NCI-H146 (cell line): ENCODE measurements at regions not wholly inside any gene's neighbourhood (a gene's known extent, or its start where the extent isn't known, plus 50 kb on each side); places are given as distances from the start of the nearest gene placed in this dataset.
A peak's percentile ranks its signal among the peaks of the same experiment; 100 is the strongest.
"Not testable (repeated sequence)": the region's sequence is repeated elsewhere in the genome, so short reads cannot be mapped to it uniquely, and the experiment has no call there.

ENCODE experiments used
- DNase-seq: peaks from one replicate; lab custom pipeline; 2025; lab: John Stamatoyannopoulos, UW

DNA sequence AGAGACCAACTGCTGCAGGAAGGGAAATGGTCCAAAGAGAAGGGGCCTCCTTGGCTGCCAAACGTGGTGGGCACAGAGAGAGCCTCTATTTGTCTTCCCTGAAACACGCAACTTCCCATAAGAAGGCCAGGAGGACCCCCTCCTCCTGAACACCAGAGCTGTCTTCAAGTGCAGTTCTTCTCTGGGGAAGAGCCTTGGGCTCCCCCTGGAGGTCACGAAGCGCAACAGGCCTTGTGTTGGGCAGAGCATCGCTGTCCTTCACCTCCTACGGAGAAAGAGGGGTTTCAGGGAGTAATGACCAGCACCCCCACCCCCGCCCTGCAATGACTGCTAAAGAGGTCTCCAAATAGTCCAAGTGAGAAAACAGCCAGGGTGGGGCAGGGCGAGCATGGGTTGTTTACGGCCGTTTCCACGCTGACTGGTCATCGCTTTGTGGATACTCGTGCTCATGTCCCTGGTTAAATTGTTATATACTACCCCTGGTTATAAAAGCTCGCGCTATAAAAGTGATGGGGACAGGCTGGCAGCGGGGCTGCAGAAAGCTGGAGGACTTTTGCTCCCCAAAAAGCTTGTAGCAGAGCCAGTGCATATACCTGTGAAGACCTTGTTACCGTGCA is 397.5 kb upstream of the ATP10A start:
- peak; percentile 19 for DNase-seq

DNA sequence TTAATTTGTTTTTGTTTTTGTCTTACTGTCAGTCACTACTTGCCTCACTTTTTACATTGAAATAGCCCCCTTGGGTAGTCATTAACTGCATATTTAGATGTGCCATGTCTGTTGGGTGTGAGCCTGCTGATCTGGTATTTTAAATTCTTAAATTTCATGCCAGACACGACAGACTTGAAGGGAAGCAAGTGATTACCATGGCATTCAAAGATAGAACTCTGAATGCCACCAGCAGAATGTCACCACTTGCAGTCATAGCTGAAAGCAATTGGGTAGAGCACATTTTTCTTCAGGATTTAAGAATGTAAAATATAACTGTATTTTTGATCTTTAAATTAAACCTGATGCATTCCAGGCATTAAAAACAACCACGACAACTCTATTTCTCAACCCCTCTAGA is 396.5 kb upstream of the ATP10A start:
- DNase-seq = no peak

DNA sequence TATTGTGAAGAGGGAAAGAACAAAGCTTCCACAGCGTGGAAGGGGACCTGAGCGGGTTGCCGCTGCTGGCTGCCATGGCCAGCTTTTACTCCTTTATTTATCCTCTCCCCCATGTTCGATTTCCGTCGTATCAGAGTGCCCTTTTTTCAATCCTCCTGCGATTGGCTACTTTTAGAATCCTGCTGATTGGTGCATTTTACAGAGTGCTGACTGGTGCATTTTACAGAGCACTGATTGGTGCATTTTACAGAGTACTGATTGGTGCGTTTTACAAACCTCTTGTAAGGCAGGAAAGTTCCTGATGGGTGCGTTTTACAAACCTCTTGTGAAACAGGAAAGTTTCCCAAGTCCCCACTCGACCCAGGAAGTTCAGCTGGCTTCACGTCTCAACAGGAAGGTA is 381.7 kb upstream of the ATP10A start:
- DNase-seq = not testable (repeated sequence)

DNA sequence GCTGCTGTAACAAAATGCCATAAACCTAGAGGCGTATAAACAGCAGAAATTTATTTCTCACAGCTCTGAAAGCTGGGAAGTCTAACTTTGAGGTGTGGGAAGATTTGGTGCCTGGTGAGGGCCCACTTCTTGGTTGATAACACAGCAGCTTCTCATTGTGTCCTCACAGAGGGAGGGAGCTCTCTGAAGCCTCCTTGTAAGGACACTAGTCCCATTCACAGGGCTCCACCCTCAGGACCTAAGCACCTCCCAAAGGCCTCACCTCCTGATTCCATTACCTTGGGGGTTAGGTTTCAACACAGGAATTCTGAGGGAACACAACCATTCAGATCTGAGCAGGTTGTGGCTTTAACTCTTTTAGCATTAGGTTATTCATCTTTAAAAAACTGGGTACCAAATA is 380.3 kb upstream of the ATP10A start:
- DNase-seq = no peak

DNA sequence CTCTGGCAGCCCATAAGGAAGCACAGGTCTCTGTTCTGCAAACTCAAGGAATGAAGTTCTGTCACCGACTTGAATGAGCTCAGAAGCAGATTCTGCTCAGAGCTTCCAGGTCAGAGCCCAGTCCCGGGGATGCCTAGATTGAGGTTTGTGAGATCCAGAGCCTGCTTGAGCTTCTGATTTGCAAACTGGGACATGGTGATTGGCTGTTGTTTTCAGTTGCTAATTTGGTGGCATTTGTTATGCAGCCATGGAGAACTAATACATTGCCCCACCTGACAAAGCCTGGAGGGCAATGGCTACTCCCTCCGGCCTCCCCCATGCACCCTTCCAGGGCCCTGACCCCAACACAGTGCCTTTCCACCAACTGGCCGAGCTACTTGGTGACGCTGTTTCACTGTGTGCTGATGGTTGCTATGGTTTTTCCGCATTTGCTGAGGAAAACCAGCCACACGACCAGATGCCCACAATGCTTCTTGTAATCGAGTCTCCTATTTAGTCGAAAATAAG is 379.5 kb upstream of the ATP10A start:
- DNase-seq = no peak

DNA sequence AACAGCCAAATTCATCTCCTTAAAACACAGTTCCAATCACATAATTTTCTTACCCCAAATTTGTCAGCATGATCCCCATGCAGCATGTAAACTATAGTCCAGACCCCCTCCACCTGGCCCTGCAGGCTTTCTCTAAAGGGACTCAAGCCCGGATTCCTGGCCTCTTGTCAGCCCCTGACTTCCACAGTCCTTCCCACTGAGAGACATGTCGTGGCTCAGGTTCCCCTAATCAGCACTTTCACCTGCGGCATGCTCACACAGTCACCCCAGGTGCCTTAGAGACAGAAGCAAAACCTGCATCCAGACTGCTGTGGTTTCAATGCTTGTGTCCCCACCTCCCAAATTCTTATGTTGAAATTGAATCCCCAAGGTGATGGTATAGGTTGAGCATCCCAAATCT is 372.7 kb upstream of the ATP10A start:
- DNase-seq = no peak

DNA sequence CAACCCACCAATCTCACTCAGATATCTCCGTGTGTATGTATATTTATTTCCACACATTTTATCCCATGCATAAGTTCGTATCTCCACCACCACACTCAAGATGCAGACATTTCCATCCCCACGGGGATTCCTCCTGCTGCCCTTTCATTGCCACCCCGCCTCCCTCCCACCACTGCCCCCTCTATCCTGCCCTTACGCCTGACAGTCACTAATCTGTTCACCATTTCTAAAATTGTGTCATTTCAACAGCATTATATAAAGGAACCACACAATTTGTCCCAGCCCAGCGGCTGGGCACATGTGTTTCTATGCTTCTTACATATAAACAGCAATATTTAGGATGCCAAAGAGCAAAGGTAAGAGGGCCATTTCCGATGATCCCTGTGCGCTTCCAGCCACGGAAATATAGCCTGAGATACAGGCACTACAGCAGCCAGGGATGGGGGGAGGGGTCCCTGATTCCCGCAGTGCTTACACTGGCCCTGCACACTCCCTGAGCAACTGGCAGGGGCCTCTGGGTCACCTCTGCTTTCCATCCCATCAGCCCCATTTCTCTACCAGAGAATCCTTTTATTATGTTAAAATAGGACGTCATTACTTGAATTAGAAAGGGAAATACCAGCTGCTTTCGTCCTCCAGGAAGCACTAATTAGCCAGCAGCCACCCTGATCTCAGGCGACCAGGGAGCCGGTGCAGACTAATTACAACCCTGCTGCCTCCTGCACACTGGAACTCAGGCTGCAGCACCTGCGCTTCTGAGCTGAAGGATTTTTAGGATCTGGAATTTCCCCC is 372.0 kb upstream of the ATP10A start:
- no peak for DNase-seq

DNA sequence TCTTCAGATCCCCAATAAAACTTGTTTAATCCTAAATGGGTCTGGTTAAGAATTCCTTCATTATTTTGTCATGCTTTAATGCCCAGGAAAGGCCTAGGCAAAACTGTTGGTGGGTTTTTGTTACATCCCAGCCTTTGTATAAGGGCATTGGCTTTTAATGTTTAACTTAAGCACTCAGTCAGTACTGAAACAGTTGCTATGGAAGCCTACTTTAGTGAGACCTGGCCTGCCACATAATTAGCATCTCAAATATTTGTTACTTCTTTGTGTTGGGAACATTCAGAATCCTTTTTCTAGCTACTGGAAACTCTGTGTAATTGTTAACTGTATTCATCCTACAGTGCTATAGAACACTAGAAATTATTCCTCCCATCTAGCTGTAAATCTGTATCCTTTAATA is 369.6 kb upstream of the ATP10A start:
- DNase-seq = no peak

DNA sequence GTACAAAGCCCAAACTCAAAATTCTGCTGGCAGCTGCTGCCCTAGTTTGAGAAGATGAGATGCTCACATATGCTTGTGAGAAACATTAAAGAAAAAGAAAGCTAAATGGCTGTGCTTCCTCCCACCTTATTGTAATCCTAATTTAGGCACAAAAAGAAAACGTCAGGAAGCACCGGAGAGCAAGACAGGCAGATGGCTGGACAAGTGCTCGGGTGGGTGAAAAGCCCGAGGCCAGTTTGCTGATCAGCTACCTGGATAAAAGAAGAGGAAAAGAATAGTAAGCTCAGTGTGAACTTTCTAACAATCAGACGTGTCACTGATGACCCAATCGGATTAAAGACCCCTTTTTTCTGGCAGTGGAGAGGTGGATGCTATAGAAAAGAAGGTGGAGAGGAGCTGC is 368.0 kb upstream of the ATP10A start:
- no peak for DNase-seq

DNA sequence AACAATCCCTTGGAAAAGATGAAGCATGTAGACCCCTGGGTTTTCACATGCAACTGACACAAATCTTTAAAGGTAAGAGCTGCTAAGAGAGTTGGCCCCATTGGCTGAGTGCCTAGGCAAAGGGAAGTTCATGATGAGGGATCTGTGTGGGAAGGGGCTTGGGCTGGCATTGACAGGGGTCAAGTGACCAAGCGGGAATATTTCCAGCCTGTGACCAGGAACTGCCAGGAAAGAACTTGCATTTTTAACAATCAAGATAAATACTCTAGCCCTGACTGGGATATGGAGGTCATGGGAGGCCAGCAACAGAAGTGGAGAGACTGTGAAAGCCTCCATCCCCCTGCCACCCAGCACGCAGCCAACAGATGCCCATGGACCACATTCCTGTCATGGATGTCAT is 361.1 kb upstream of the ATP10A start:
- DNase-seq = no peak

DNA sequence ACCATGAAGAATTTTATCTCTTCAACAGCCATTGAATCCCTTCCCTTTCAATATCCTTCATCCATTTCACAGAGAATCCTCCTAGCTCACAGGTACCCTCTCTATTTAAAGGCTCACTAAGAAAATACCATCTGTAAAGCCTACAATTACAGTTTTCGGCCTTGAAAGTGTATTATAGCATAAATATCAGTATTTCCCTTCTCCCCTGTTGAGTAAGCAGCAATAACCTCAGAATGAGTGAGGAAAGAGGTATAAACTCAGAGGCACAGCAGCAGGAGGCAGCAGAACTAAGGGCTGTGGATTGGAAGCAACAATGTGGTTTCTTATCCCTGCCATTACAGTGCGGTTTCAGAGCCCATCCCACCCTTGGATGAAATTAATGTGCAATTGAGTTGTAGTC is 360.6 kb upstream of the ATP10A start:
- DNase-seq = no peak

DNA sequence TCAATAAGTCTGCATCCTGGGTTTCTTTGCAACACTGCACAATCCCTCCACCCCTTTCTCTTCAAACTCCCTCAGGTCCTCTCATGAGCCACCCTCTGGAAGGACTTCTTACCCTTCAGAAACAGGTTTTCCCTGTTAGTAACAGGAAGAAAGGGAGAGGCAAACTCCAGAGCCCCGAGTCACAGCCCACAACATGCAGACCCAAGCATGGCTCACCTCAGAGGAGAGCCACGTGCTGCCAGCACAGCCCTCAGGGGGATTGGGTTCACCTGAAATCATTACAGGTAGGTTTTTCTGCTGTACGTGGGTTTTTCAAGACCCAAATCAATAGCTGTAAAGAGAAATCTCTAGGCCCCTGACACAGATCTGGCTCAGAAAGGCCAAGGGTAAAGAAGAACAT is 359.7 kb upstream of the ATP10A start:
- DNase-seq = no peak

DNA sequence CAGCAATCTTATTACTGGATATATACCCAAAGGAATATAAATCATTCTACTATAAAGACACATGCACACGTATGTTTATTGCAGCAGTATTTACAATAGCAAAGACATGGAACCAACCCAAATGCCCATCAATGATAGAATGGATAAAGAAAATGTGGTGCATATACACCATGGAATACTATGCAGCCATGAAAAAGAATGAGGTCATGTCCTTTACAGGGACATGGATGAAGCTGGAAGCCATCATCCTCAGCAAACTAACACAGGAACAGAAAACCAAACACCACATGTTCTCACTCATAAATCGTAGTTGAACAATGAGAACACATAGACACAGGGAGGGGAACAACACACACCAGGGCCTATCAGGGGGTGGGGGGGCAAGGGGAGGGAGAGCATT is 353.9 kb upstream of the ATP10A start:
- not testable (repeated sequence) for DNase-seq

DNA sequence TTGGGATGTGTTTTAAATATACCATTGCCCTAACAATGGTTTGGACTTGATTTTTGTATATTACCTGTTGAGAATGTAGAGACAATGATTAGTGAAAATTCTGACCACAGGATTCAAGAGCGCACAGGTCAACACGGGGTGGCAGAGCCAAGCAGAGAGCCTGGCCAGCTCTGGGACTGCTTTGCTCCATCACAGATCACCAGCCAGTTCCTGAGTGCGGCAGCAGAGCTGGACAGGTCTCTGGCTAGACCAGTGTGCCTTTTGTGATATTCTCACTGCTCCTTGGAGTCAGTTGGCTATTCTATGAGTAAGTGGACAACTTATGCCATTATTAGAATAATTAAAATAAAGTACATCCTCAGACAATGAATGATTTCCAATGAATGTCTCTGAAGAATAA is 351.2 kb upstream of the ATP10A start:
- no peak for DNase-seq

DNA sequence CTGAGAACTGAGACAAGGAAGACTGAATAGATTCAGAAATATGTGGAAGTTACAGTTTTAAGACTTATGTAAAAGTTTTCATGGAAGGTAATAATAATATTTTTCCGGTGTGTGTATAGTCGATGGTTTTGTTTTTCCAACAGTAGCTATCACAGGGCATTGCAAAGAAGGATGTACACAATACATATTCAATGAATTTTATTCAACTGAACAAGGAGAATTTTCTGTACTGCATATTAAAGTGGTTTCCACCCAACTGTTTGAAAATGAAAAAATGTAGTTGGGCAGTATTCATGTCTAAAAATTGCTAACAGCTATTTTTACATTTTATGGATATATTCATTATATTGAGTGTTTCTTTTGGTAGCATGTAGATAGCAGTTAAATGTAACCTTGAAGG is 350.3 kb upstream of the ATP10A start:
- no peak for DNase-seq

DNA sequence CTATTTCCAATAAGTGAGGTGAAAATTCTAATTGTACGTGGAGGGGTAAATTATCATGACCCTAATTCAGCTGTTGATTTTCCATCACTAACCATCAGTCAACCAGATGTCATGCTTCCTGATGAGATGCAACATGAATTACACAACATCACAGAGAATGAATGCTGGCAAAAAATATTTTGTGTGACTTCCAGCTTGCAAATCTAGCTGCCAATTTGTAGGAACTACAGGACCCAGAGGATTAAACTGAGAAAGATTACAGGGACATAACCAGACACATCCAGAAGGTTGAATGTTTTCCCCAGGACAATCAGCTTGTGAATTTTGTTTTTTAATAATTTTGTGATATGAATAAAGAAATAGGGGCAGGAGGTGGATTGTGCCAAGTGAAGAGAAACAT is 349.0 kb upstream of the ATP10A start:
- DNase-seq = no peak

DNA sequence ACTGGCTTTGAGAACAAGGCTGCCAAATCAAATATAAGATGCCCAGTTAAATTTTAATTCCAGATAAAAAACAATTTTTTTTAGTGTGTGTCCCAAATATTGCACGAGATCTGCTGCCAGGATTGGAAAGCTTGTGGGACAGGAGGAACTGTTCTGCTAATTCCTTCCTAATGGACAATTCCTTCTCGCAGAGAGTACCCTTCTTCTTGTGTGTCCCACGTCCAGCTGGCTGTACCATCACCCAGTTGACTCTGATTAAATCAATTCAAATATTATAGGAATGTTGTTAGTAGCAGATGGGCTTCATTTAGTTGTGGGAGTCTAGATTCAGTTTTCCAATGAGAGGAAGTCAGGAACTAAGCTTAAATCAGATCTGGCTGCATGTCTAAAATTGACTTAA is 347.9 kb upstream of the ATP10A start:
- no peak for DNase-seq

DNA sequence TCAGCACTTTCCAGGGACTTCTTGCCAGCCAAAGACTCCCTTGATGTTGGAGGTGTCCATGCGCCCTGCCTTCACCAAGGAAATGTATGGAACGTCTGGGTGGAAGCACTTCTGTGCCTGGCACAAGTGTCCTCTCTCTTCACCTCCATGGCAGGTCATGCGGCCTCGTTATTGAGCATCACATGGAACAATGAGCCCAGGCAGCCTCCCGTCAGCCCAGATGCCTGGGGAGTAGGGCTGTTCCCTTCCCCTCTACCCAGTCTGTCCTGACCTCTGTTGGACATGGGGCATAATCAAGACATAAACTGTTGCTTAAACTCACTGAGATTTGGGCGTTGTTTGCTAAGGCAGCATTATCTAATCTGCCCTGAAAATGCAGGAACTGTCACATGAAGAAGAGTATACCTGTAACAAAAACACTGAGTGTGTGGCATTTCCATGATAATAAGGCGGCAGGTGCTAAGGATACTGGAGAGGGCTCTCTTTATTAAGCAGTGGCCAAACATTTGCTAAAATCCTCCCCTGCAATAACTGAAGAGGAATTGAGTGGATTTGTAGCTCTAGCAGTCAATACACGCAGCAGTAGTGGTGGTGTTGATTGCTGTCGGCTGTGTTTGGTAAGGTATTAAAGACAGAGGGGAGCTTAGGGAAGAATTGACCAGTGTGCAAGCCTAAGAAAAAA is 338.2 kb upstream of the ATP10A start:
- DNase-seq = no peak

DNA sequence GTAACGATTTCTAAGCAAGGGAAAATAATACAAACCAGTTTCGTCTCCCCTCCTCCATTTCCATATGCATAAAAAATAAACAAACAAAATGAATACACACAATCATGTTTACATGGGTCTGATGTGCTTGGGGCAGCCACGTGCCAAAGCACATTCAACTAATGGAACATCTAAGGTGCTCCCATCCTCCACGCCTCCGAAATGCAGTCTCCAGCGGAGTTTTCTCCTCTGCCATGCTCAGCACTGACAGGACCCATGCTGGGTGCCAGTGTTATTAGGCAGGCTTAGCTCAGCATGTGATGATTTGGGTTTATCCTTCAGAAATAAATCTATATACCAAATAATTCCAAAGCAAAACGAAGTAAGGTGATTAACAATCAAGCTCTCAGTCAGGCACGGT is 337.3 kb upstream of the ATP10A start:
- DNase-seq = no peak

DNA sequence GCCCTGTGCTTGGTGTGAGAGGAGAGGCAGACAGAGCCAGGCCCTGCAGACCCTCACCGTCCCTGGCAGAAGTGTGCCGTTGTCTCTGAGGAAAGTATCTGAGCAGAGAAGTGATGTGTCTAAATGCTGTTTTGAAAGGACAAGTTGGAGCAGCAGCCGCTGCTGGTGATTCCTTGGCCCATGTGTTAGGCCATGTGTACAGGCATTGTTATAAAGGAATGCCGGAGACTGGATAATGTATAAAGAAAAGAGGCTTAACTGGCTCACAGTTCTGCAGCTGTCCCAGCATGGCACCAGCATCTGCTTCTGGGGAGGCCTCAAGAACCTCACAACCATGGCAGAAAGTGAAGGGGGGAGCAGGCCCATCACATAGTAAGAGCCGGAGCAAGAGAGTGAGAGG is 334.6 kb upstream of the ATP10A start:
- no peak for DNase-seq

DNA sequence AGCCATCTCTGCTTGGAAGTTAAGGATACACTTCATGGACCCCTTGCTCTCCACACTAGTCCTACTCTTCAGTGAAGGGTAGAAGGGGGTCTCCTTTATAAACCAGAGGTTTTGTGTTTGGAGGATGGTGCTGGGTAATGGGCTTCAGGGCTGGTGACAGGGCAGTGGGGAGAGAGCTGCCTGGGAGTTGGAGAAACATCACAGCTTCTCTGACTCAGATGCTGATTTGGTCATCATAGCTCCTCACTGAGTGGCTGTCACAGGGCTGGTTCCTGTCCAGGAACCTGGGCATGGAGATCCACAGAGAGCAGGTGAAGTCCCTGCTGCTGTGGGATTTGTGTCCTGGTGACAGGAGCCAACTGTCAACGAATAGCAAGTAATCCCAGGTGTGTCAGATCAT is 333.9 kb upstream of the ATP10A start:
- DNase-seq = no peak

DNA sequence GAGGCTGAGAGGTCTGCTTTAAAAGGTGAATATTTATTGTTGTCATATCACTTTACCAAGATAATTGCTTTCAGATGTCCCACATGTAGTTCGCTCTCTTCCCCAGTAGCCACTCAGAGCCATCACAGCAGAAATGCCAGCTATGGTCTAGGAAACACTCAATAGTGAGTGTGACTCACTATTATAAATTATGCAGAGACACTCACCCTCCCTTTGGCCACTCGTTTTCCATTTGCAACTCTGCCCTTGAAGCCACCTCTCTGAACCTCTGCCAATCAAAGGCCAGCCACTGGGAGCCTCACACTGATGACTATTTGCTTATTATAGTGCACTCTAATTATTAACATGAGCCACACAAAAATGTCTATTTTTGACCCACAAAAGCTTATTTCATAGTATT is 328.1 kb upstream of the ATP10A start:
- DNase-seq = no peak

DNA sequence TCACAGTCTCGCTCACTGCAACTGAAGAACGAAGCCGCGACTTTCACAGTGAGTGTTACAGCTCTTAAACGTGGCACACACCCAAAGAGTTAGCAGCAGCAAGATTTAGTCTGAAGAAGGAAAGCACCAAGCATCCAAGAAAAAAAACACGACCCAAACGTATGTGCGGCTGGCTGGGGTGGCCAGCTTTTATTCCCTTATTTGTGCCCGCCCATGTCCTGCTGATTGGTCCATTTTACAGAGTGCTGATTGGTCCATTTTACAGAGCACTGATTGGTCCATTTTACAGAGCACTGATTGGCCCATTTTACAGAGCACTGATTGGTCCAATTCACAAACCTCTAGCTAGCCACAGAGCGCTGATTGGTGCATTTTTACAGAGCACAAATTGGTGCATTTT is 323.0 kb upstream of the ATP10A start:
- not testable (repeated sequence) for DNase-seq
